ENCODE measurements at regions not wholly inside any gene's neighbourhood (a gene's known extent, or its start where the extent isn't known, plus 50 kb on each side); places are given as distances from the start of the nearest gene placed in this dataset.

- TF ChIP-seq EGR1 (IDR thresholded peaks at IDR 0.05): no peak
- TF ChIP-seq RAD21 (IDR thresholded peaks at IDR 0.05; ENCODE audit: low read depth): no peak
Measured at GRCh38 chr20:48172357-48172702, 387.0 kb upstream of the SULF2 start.

GRCh38 chr20:48171626-48172356 lies 386.5 kb upstream of the SULF2 start:
- TF ChIP-seq MAX (IDR thresholded peaks at IDR 0.05): no peak
- no peak for TF ChIP-seq YY1 (IDR thresholded peaks at IDR 0.05; ENCODE audit: low read depth)
- no peak for TF ChIP-seq CEBPB (IDR thresholded peaks at IDR 0.05)
- no peak for TF ChIP-seq CREB1 (IDR thresholded peaks at IDR 0.05; ENCODE audit: low read depth)
- TF ChIP-seq USF1 (IDR thresholded peaks at IDR 0.05): no peak
- no peak for TF ChIP-seq REST (IDR thresholded peaks at IDR 0.05; ENCODE audit: low read depth)
- no peak for TF ChIP-seq EP300 (IDR thresholded peaks at IDR 0.05; ENCODE audit: borderline replicate concordance)
- no peak for TF ChIP-seq FOXM1 (IDR thresholded peaks at IDR 0.05; ENCODE audit: borderline replicate concordance, low read depth)
- no peak for TF ChIP-seq RAD21 (IDR thresholded peaks at IDR 0.05; ENCODE audit: low read depth)
- no peak for TF ChIP-seq ZBTB7A (IDR thresholded peaks at IDR 0.05; ENCODE audit: low read depth)
- no peak for TF ChIP-seq TCF12 (IDR thresholded peaks at IDR 0.05; ENCODE audit: low read depth)
- no peak for TF ChIP-seq TAF1 (IDR thresholded peaks at IDR 0.05; ENCODE audit: low read depth)
- TF ChIP-seq TEAD4 (IDR thresholded peaks at IDR 0.05): no peak
- TF ChIP-seq EGR1 (IDR thresholded peaks at IDR 0.05): no peak
- no peak for TF ChIP-seq NFIC (IDR thresholded peaks at IDR 0.05)

GRCh38 chr20:48171071-48171470 lies 385.8 kb upstream of the SULF2 start:
- TF ChIP-seq EGR1 (IDR thresholded peaks at IDR 0.05) (no peak), CEBPB (IDR thresholded peaks at IDR 0.05) (no peak)

- TF ChIP-seq YY1 (IDR thresholded peaks at IDR 0.05; ENCODE audit: low read depth) (no peak), RAD21 (IDR thresholded peaks at IDR 0.05; ENCODE audit: low read depth) (no peak)
Measured at GRCh38 chr20:48170625-48171024, 385.3 kb upstream of the SULF2 start.

- TF ChIP-seq RAD21 (IDR thresholded peaks at IDR 0.05; ENCODE audit: low read depth): no peak
- no peak for TF ChIP-seq ZBTB7A (IDR thresholded peaks at IDR 0.05; ENCODE audit: low read depth)
- TF ChIP-seq TCF12 (IDR thresholded peaks at IDR 0.05; ENCODE audit: low read depth): no peak
- TF ChIP-seq TAF1 (IDR thresholded peaks at IDR 0.05; ENCODE audit: low read depth): no peak
- TF ChIP-seq YY1 (IDR thresholded peaks at IDR 0.05; ENCODE audit: low read depth): no peak
- no peak for TF ChIP-seq FOXM1 (IDR thresholded peaks at IDR 0.05; ENCODE audit: borderline replicate concordance, low read depth)
- no peak for TF ChIP-seq CEBPB (IDR thresholded peaks at IDR 0.05)
- TF ChIP-seq REST (IDR thresholded peaks at IDR 0.05; ENCODE audit: low read depth): no peak
- TF ChIP-seq NFIC (IDR thresholded peaks at IDR 0.05): no peak
- no peak for TF ChIP-seq TEAD4 (IDR thresholded peaks at IDR 0.05)
- TF ChIP-seq CREB1 (IDR thresholded peaks at IDR 0.05; ENCODE audit: low read depth): no peak
Measured at GRCh38 chr20:48169650-48170225, 384.5 kb upstream of the SULF2 start.

GRCh38 chr20:48166082-48166835 lies 381.0 kb upstream of the SULF2 start:
- no peak for TF ChIP-seq MAX (IDR thresholded peaks at IDR 0.05)
- TF ChIP-seq USF1 (IDR thresholded peaks at IDR 0.05): no peak
- TF ChIP-seq TAF1 (IDR thresholded peaks at IDR 0.05; ENCODE audit: low read depth): no peak
- no peak for TF ChIP-seq REST (IDR thresholded peaks at IDR 0.05; ENCODE audit: low read depth)
- no peak for TF ChIP-seq NFIC (IDR thresholded peaks at IDR 0.05)
- TF ChIP-seq FOXM1 (IDR thresholded peaks at IDR 0.05; ENCODE audit: borderline replicate concordance, low read depth): no peak

Data from Ishikawa (cell line).